Calu3 (cell line): ENCODE measurements at regions not wholly inside any gene's neighbourhood (a gene's known extent, or its start where the extent isn't known, plus 50 kb on each side); places are given as distances from the start of the nearest gene placed in this dataset.

ENCODE experiments used
- BruUV-seq: library from RNA; stranded (reverse); fragments of 400-500 nt; replicated peaks from 2 replicates; lab custom pipeline; 2021; lab: Mats Ljungman, UMichigan
- CTCF ChIA-PET: fragments of 300-600 bp; sonication (Branson Sonifier 250); formaldehyde crosslinking; loops from one replicate; lab custom pipeline; 2022; ENCODE audit warnings: antibody characterized with exemption; lab: Charles Lee
- DNase-seq: peaks from one replicate; pipeline ENCODE4 v3.0.0; 2022
- H3K27ac Mint-ChIP-seq: one replicate; pipeline ENCODE4 v1.8.0; 2022; ENCODE audit warnings: mixed read lengths; ENCODE audit not compliant: unreplicated experiment
- H3K27me3 Mint-ChIP-seq: one replicate; pipeline ENCODE4 v1.8.0; 2022; ENCODE audit warnings: mixed read lengths; ENCODE audit not compliant: unreplicated experiment
- H3K36me3 Mint-ChIP-seq: one replicate; pipeline ENCODE4 v1.8.0; 2022; ENCODE audit warnings: mild to moderate bottlenecking, moderate library complexity, mixed read lengths; ENCODE audit not compliant: insufficient read depth, unreplicated experiment
- H3K4me1 Mint-ChIP-seq: one replicate; pipeline ENCODE4 v1.8.0; 2022; ENCODE audit warnings: mild to moderate bottlenecking, low read depth, mixed read lengths; ENCODE audit not compliant: unreplicated experiment
- H3K4me3 Mint-ChIP-seq: one replicate; pipeline ENCODE4 v1.8.0; 2022; ENCODE audit warnings: mild to moderate bottlenecking, low read depth, moderate library complexity, mixed read lengths; ENCODE audit not compliant: unreplicated experiment
- H3K9me3 Mint-ChIP-seq: one replicate; pipeline ENCODE4 v1.8.0; 2022; ENCODE audit warnings: low read depth, mixed read lengths; ENCODE audit not compliant: unreplicated experiment
- CTCF ChIP-seq: fragments of 200-600 bp; IDR thresholded peaks from one replicate; pipeline ENCODE4 v1.8.0; 2022; ENCODE audit warnings: antibody characterized with exemption; ENCODE audit not compliant: unreplicated experiment
- intact Hi-C: fragments of 100-400 bp; cut with micrococcal nuclease; formaldehyde crosslinking; loops from one replicate; pipeline ENCODE4 v1.10.0; 2022; ENCODE audit not compliant: unreplicated experiment

GRCh38 chr1:238089615-238090014 is 198.9 kb upstream of the ZP4 start:
- H3K4me1 Mint-ChIP-seq, result no peaks in the 10 kb centered on the region
- no peaks in the 10 kb centered on the region for H3K27me3 Mint-ChIP-seq
- H3K9me3 Mint-ChIP-seq, result peaks cover 6% of the 10 kb centered on the region
- CTCF ChIA-PET, result interaction anchor here (0.7 kb wide), 1 partner anchor 1337 kb away, joined by 3 read pairs; no protein-coding TSS in a partner anchor
- intact Hi-C loops, result no loop called here
- no peak for DNase-seq
- H3K27ac Mint-ChIP-seq, result no peak overlapping the region
- no peak overlapping the region for H3K4me3 Mint-ChIP-seq
- no peak for TF ChIP-seq CTCF
- BruUV-seq, result no TSS peak
- H3K36me3 Mint-ChIP-seq, result no peaks in the 10 kb centered on the region

- Mint-ChIP-seq H3K4me3 (no peak overlapping the region), H3K4me1 (no peaks in the 10 kb centered on the region), H3K9me3 (peaks cover 6% of the 10 kb centered on the region), H3K36me3 (no peaks in the 10 kb centered on the region), H3K27me3 (no peaks in the 10 kb centered on the region), H3K27ac (no peak overlapping the region)
- CTCF ChIA-PET, result interaction anchor here (0.7 kb wide), 1 partner anchor 1338 kb away, joined by 3 read pairs; no protein-coding TSS in a partner anchor
- no TSS peak for BruUV-seq
- no peak for TF ChIP-seq CTCF
- no peak for DNase-seq
- intact Hi-C loops, result no loop called here
Measured at GRCh38 chr1:238088560-238089290, 198.0 kb upstream of the ZP4 start.

GRCh38 chr1:238073991-238074390 is 183.3 kb upstream of the ZP4 start:
- no peak for DNase-seq
- no peak for TF ChIP-seq CTCF
- no peak overlapping the region for H3K4me3 Mint-ChIP-seq
- H3K4me1 Mint-ChIP-seq, result no peaks in the 10 kb centered on the region
- no TSS peak for BruUV-seq
- no peaks in the 10 kb centered on the region for H3K36me3 Mint-ChIP-seq
- CTCF ChIA-PET, result no interaction called here
- no peaks in the 10 kb centered on the region for H3K27me3 Mint-ChIP-seq
- peaks cover 6% of the 10 kb centered on the region for H3K9me3 Mint-ChIP-seq
- intact Hi-C loops, result no loop called here
- H3K27ac Mint-ChIP-seq, result no peak overlapping the region

GRCh38 chr1:238071061-238071460 is 180.3 kb upstream of the ZP4 start:
- no peaks in the 10 kb centered on the region for H3K27me3 Mint-ChIP-seq
- CTCF ChIA-PET, result no interaction called here
- peaks cover 2% of the 10 kb centered on the region for H3K9me3 Mint-ChIP-seq

More at GRCh38 chr1:238071061-238071460, 180.3 kb upstream of the ZP4 start:
- DNase-seq, result no peak
- no TSS peak for BruUV-seq
- H3K36me3 Mint-ChIP-seq, result no peaks in the 10 kb centered on the region
- no peak overlapping the region for H3K4me3 Mint-ChIP-seq
- no peak for TF ChIP-seq CTCF
- intact Hi-C loops, result no loop called here
- no peak overlapping the region for H3K27ac Mint-ChIP-seq
- no peaks in the 10 kb centered on the region for H3K4me1 Mint-ChIP-seq
